GM12878 (cell line): ENCODE measurements at regions not wholly inside any gene's neighbourhood (a gene's known extent, or its start where the extent isn't known, plus 50 kb on each side); places are given as distances from the start of the nearest gene placed in this dataset.

Experiments
- CHD1 ChIP-seq: IDR thresholded peaks from 2 replicates; pipeline ENCODE4 v1.6.1; 2012; ENCODE audit warnings: low read depth, low read length, improper control_type of control experiment
- CTCF ChIP-seq, 3 experiments: IDR thresholded peaks in 2 of 3; conservative IDR thresholded peaks in 1 of 3; 2 replicates each; pipeline ENCODE4 v1.5.1; 2011; ENCODE audit warnings: low read depth in 3 of 3, low read length in 3 of 3, mild to moderate bottlenecking in 3 of 3, control low read depth in 2 of 3, moderate library complexity in 2 of 3, inconsistent platforms in 1 of 3, mixed read lengths in 1 of 3; ENCODE audit not compliant: control insufficient read depth in 2 of 3, insufficient read depth in 1 of 3; ENCODE audit errors: extremely low read depth in 1 of 3
- FOS ChIP-seq: IDR thresholded peaks from 3 replicates; pipeline ENCODE4 v1.6.1; 2011; ENCODE audit warnings: borderline replicate concordance; ENCODE audit not compliant: insufficient read length; ENCODE audit errors: extremely low read depth
- NBN ChIP-seq: fragments of 450-650 bp; IDR thresholded peaks from 2 replicates; pipeline ENCODE4 v1.6.1; 2016
- PBX3 ChIP-seq: IDR thresholded peaks from 2 replicates; pipeline ENCODE4 v1.6.1; 2011; ENCODE audit warnings: mild to moderate bottlenecking, low read depth, low read length, moderate library complexity; ENCODE audit not compliant: insufficient replicate concordance
- POLR2A ChIP-seq: IDR thresholded peaks from 2 replicates; pipeline ENCODE4 v1.6.1; 2011; ENCODE audit warnings: low read depth, mild to moderate bottlenecking, low read length
- POLR2AphosphoS5 ChIP-seq: IDR thresholded peaks from 2 replicates; pipeline ENCODE4 v1.6.1; 2011; ENCODE audit warnings: mild to moderate bottlenecking, low read length, inconsistent platforms
- SIN3A ChIP-seq: IDR thresholded peaks from 2 replicates; pipeline ENCODE4 v1.6.1; 2012; ENCODE audit warnings: low read depth, low read length, improper control_type of control experiment
- SKIL ChIP-seq: fragments of 450-650 bp; IDR thresholded peaks from 2 replicates; pipeline ENCODE4 v1.6.1; 2017; ENCODE audit warnings: mild to moderate bottlenecking, low read depth, inconsistent platforms; ENCODE audit not compliant: poor library complexity, severe bottlenecking
- TAF1 ChIP-seq: IDR thresholded peaks from 2 replicates; pipeline ENCODE4 v1.6.1; 2011; ENCODE audit warnings: mild to moderate bottlenecking, low read depth, low read length, borderline replicate concordance
- USF2 ChIP-seq: IDR thresholded peaks from 2 replicates; pipeline ENCODE4 v1.6.1; 2011; ENCODE audit warnings: low read depth, low read length, improper control_type of control experiment, borderline replicate concordance
- YBX1 ChIP-seq: fragments of 450-650 bp; IDR thresholded peaks from 2 replicates; pipeline ENCODE4 v1.6.1; 2016; ENCODE audit warnings: antibody characterized with exemption

- TF ChIP-seq CTCF (IDR thresholded peaks at IDR 0.05 in 2 of 3, conservative IDR thresholded peaks at IDR 0.05 in 1 of 3; ENCODE audit: control insufficient read depth in 2 of 3, extremely low read depth in 1 of 3, insufficient read depth in 1 of 3, low read depth in 3 of 3, low read length in 3 of 3) (no peak), PBX3 (no peak), SKIL (no peak), FOS (no peak), SIN3A (no peak), USF2 (no peak), YBX1 (no peak), TAF1 (no peak), POLR2A (no peak), CHD1 (no peak), POLR2AphosphoS5 (no peak), NBN (no peak)
These were observed 483.8 kb downstream of the GALR1 start for GRCh38 chr18:77733292-77733903.
